Osteocyte (in vitro differentiated cells): ENCODE measurements at regions not wholly inside any gene's neighbourhood (a gene's known extent, or its start where the extent isn't known, plus 50 kb on each side); places are given as distances from the start of the nearest gene placed in this dataset.

Source experiments
- DNase-seq: peaks from one replicate; pipeline ENCODE4 v3.0.0; 2021; ENCODE audit warnings: mixed read lengths; ENCODE audit not compliant: unreplicated experiment; ENCODE audit errors: extremely low spot score
- H3K27ac Mint-ChIP-seq: one replicate; pipeline ENCODE4 v1.8.0; 2021; ENCODE audit warnings: mild to moderate bottlenecking, mixed read lengths; ENCODE audit not compliant: unreplicated experiment
- H3K27me3 Mint-ChIP-seq: one replicate; pipeline ENCODE4 v1.8.0; 2021; ENCODE audit warnings: mixed read lengths; ENCODE audit not compliant: unreplicated experiment
- H3K36me3 Mint-ChIP-seq: one replicate; pipeline ENCODE4 v1.8.0; 2021; ENCODE audit warnings: mixed read lengths; ENCODE audit not compliant: unreplicated experiment
- H3K4me1 Mint-ChIP-seq: one replicate; pipeline ENCODE4 v1.8.0; 2021; ENCODE audit warnings: mixed read lengths; ENCODE audit not compliant: unreplicated experiment
- H3K4me3 Mint-ChIP-seq: one replicate; pipeline ENCODE4 v1.8.0; 2021; ENCODE audit warnings: mild to moderate bottlenecking, moderate library complexity, mixed read lengths; ENCODE audit not compliant: unreplicated experiment
- H3K9me3 Mint-ChIP-seq: one replicate; pipeline ENCODE4 v1.8.0; 2021; ENCODE audit warnings: mixed read lengths; ENCODE audit not compliant: unreplicated experiment
- TF ChIP-seq, protein P1 (sequence below): fragments of 200-600 bp; sonication (generic); IDR thresholded peaks from 2 replicates; pipeline ENCODE4 v1.5.0; 2021; ENCODE audit warnings: antibody characterized with exemption, mild to moderate bottlenecking, moderate library complexity

DNA sequence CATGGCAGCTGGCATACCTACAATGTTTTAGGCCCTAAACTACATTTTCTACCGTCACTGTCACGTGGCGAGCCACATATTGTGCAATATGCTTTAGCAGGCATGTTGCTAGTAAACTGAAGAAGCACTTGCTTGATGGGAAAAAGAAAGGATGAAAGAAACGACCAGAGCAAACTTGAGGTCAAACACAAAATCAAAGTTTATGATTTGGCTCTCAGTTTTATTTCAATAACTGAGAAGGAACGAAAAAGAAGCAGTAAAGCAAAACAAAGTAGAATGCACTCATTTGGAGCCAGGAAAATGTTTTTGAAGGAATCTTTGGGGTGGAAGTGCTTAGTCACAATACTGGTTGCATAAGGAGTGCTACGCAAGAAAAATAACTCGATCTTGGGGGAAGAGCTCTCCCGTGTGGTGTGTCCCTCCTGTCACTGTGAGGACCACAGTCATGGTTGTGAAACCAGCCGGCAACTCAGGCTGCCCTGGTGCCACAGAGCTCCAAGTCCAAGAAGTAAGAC lies 349.8 kb downstream of the RBM43 start:
- peak overlapping the region; percentile 62 for H3K27ac Mint-ChIP-seq
- H3K27me3 Mint-ChIP-seq = no peaks in the 10 kb centered on the region
- H3K36me3 Mint-ChIP-seq = no peaks in the 10 kb centered on the region
- DNase-seq = no peak
- no peak overlapping the region for H3K4me3 Mint-ChIP-seq
- peaks cover 7% of the 10 kb centered on the region for H3K4me1 Mint-ChIP-seq
- TF ChIP-seq, protein P1, sequence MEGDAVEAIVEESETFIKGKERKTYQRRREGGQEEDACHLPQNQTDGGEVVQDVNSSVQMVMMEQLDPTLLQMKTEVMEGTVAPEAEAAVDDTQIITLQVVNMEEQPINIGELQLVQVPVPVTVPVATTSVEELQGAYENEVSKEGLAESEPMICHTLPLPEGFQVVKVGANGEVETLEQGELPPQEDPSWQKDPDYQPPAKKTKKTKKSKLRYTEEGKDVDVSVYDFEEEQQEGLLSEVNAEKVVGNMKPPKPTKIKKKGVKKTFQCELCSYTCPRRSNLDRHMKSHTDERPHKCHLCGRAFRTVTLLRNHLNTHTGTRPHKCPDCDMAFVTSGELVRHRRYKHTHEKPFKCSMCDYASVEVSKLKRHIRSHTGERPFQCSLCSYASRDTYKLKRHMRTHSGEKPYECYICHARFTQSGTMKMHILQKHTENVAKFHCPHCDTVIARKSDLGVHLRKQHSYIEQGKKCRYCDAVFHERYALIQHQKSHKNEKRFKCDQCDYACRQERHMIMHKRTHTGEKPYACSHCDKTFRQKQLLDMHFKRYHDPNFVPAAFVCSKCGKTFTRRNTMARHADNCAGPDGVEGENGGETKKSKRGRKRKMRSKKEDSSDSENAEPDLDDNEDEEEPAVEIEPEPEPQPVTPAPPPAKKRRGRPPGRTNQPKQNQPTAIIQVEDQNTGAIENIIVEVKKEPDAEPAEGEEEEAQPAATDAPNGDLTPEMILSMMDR = peak; percentile 48
- no peaks in the 10 kb centered on the region for H3K9me3 Mint-ChIP-seq

DNA sequence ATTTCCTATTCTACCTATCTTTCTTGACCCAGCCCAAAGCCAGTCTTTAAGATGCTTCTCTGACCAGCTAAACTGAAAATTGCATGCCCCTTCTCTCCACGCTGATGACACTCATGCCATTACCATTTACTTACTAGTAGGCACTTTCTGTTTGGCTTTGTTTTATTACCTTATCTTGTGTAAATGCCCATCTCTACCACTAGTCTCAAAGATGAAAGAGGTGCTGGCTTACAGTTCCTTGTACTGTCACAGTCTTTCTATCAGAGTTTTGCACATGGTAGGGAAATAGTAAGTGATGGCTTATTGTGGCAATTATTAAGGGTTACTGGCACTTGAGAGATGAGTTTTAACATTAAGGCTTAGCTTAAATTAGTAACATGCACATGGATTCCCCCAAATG lies 352.1 kb downstream of the RBM43 start:
- no peaks in the 10 kb centered on the region for H3K36me3 Mint-ChIP-seq
- H3K4me1 Mint-ChIP-seq = peaks cover 7% of the 10 kb centered on the region
- H3K9me3 Mint-ChIP-seq = peaks cover 5% of the 10 kb centered on the region
- TF ChIP-seq, protein P1 = no peak
- DNase-seq = no peak
- H3K27ac Mint-ChIP-seq = no peak overlapping the region
- no peak overlapping the region for H3K4me3 Mint-ChIP-seq
- H3K27me3 Mint-ChIP-seq = no peaks in the 10 kb centered on the region

DNA sequence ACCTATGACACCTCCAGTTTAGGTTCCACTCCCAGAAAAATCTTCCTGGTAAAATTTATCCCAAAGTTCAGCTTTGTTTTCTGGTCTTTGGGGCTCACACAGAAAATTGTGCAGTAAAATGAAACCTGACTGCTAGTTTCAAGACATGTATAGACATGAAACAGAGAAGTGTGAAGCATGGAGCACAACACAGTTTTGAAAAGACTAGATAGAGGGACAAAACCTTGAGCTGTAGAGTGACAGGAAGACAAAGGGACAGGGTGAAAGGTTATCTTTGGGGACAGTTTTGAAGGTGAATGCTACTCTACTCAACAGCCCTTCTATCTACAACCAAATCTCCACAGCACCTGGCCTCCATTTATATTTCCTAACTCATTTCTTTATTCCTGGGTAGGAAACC lies 352.6 kb downstream of the RBM43 start:
- Mint-ChIP-seq H3K9me3 (peaks cover 9% of the 10 kb centered on the region), H3K27ac (no peak overlapping the region)
- TF ChIP-seq, protein P1 = no peak

DNA sequence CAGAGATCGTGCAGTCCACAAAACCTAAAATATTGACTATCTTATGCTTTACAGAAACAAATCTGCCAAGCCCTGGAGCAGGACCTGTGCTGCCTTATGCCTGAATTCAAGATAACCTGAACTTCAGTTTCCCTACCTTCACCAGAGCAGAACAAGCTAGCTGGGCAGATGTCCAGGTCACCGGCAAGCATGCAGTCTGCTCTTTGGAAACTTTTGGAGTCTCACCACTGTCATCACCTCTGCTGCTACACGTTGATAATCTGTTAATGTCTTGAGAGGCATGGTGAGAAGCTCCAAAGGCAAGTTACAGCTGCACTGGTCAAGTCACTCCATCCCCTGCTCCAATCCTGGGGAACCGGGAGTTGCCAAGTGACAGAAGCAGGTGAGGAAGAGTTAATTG lies 354.2 kb downstream of the RBM43 start:
- H3K4me1 Mint-ChIP-seq = peaks cover 7% of the 10 kb centered on the region
- DNase-seq = no peak
- no peaks in the 10 kb centered on the region for H3K36me3 Mint-ChIP-seq

More for the DNA sequence above, 352.6 kb downstream of the RBM43 start:
- H3K4me1 Mint-ChIP-seq = peaks cover 7% of the 10 kb centered on the region
- no peak for DNase-seq
- no peaks in the 10 kb centered on the region for H3K27me3 Mint-ChIP-seq
- H3K4me3 Mint-ChIP-seq = no peak overlapping the region
- H3K36me3 Mint-ChIP-seq = no peaks in the 10 kb centered on the region

DNA sequence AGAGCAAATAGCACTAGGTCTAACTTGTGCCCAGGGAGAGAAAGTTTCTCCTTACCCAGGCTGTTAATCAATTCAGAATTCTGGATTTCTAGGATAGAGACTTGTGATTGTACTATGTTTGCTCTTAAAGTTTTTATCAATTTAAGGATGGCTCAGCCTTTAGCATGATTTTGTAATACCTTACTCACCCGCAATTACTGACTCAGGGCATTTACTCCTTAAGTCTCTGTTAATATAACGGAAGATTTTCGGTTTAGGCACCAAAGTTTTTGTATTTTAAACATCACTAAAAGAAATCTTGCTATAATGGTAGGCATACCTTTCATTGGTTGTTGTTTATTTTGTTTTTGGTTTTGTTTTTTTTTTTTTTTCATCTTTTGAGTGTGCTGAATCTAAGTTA lies 358.2 kb downstream of the RBM43 start:
- no peaks in the 10 kb centered on the region for H3K27me3 Mint-ChIP-seq
- peaks cover 5% of the 10 kb centered on the region for H3K36me3 Mint-ChIP-seq
- TF ChIP-seq, protein P1 = no peak
- no peak for DNase-seq
- H3K4me3 Mint-ChIP-seq = no peak overlapping the region
- H3K27ac Mint-ChIP-seq = no peak overlapping the region
- H3K4me1 Mint-ChIP-seq = no peaks in the 10 kb centered on the region
- peaks cover 39% of the 10 kb centered on the region for H3K9me3 Mint-ChIP-seq

More for the DNA sequence above, 354.2 kb downstream of the RBM43 start:
- Mint-ChIP-seq H3K9me3 (peaks cover 15% of the 10 kb centered on the region), H3K27me3 (no peaks in the 10 kb centered on the region), H3K4me3 (no peak overlapping the region), H3K27ac (no peak overlapping the region)
- TF ChIP-seq, protein P1 = no peak
